Astrocyte (in vitro differentiated cells and primary cell): ENCODE measurements at regions not wholly inside any gene's neighbourhood (a gene's known extent, or its start where the extent isn't known, plus 50 kb on each side); places are given as distances from the start of the nearest gene placed in this dataset.

Source experiments
- EZH2 ChIP-seq: IDR thresholded peaks from 2 replicates; pipeline ENCODE4 v1.6.1; 2012; ENCODE audit warnings: mild to moderate bottlenecking, low read length, inconsistent platforms; ENCODE audit not compliant: insufficient read depth
- TF ChIP-seq, protein P1 (sequence below): IDR thresholded peaks from 2 replicates; pipeline ENCODE4 v1.5.1; 2011; ENCODE audit warnings: low read depth, mild to moderate bottlenecking, inconsistent platforms, low read length, moderate library complexity; ENCODE audit not compliant: insufficient read depth

DNA sequence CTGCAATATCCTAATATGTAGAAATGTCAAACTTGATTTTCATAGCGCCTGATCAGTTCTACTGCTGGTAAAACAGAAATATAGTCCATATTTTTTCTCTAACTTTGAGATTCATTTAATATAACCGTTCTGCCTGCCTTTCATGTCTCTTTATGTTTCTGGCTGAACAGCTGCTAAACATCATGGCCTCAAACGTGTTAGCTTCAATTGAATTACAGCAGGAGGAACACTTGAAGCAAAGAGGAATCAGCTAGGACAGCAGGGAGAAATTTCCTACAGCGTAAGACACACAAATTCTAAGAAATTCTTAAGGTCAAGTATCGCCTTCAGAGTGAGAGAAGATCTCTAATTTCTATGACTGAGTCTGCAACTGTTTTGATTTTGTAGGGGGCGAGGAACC is 433.2 kb downstream of the FBXO15 start:
- TF ChIP-seq, protein P1, sequence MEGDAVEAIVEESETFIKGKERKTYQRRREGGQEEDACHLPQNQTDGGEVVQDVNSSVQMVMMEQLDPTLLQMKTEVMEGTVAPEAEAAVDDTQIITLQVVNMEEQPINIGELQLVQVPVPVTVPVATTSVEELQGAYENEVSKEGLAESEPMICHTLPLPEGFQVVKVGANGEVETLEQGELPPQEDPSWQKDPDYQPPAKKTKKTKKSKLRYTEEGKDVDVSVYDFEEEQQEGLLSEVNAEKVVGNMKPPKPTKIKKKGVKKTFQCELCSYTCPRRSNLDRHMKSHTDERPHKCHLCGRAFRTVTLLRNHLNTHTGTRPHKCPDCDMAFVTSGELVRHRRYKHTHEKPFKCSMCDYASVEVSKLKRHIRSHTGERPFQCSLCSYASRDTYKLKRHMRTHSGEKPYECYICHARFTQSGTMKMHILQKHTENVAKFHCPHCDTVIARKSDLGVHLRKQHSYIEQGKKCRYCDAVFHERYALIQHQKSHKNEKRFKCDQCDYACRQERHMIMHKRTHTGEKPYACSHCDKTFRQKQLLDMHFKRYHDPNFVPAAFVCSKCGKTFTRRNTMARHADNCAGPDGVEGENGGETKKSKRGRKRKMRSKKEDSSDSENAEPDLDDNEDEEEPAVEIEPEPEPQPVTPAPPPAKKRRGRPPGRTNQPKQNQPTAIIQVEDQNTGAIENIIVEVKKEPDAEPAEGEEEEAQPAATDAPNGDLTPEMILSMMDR: no peak
- TF ChIP-seq EZH2: no peak
